ENCODE measurements at regions not wholly inside any gene's neighbourhood (a gene's known extent, or its start where the extent isn't known, plus 50 kb on each side); places are given as distances from the start of the nearest gene placed in this dataset.

GRCh38 chr16:80060470-80060869, 459.9 kb upstream of the MAF start:
- H3K27ac ChIP-seq (ENCODE audit: low read length), result no peak overlapping the region
- Mint-ChIP-seq H3K4me1 (no peaks in the 10 kb centered on the region), H3K27ac (no peak overlapping the region), H3K9me3 (no peaks in the 10 kb centered on the region), H3K27me3 (ENCODE audit: low read depth in 2 of 2) (peaks cover 6 to 12% of the 10 kb centered on the region in 2 donors), H3K36me3 (no peaks in the 10 kb centered on the region), H3K4me3 (no peak overlapping the region)
- ATAC-seq, result no peak
- H3K4me3 ChIP-seq (ENCODE audit: low read length), result no peak overlapping the region
- DNase-seq, result no peak
- no peaks in the 10 kb centered on the region for H3K27me3 ChIP-seq (ENCODE audit: control insufficient read depth, insufficient read depth, low read length)
- H3K9me3 ChIP-seq (ENCODE audit: control insufficient read depth, insufficient read depth, low read length), result no peaks in the 10 kb centered on the region
- 86% methylated on average over 3 of the region's 3 CpGs for WGBS (ENCODE audit: insufficient coverage)
- no peaks in the 10 kb centered on the region for H3K4me1 ChIP-seq (ENCODE audit: control insufficient read depth, insufficient read depth, low read length)
- H3K36me3 ChIP-seq (ENCODE audit: control insufficient read depth, insufficient read depth, low read length), result no peaks in the 10 kb centered on the region
- intact Hi-C loops (cut with micrococcal nuclease), result no loop called here
- no peak for TF ChIP-seq CTCF (IDR thresholded peaks at IDR 0.05)

- peaks cover 6 to 12% of the 10 kb centered on the region in 2 donors for H3K27me3 Mint-ChIP-seq (ENCODE audit: low read depth in 2 of 2)
- intact Hi-C loops (cut with micrococcal nuclease), result no loop called here
- no peaks in the 10 kb centered on the region for H3K9me3 Mint-ChIP-seq
- H3K4me1 ChIP-seq (ENCODE audit: control insufficient read depth, insufficient read depth, low read length), result no peaks in the 10 kb centered on the region
- no peaks in the 10 kb centered on the region for H3K4me1 Mint-ChIP-seq
- no peaks in the 10 kb centered on the region for H3K9me3 ChIP-seq (ENCODE audit: control insufficient read depth, insufficient read depth, low read length)
- no peak overlapping the region for H3K4me3 Mint-ChIP-seq
- 93% methylated on average over 2 of the region's 3 CpGs for WGBS (ENCODE audit: insufficient coverage)
- no peak overlapping the region for H3K27ac Mint-ChIP-seq
- no peaks in the 10 kb centered on the region for H3K36me3 Mint-ChIP-seq
- no peak overlapping the region for H3K4me3 ChIP-seq (ENCODE audit: low read length)
- ATAC-seq (no peak), DNase-seq (no peak)
- no peak for TF ChIP-seq CTCF (IDR thresholded peaks at IDR 0.05)
- no peaks in the 10 kb centered on the region for H3K27me3 ChIP-seq (ENCODE audit: control insufficient read depth, insufficient read depth, low read length)
- H3K27ac ChIP-seq (ENCODE audit: low read length), result no peak overlapping the region
- no peaks in the 10 kb centered on the region for H3K36me3 ChIP-seq (ENCODE audit: control insufficient read depth, insufficient read depth, low read length)
Observed at GRCh38 chr16:80059836-80060235, 459.3 kb upstream of the MAF start.

DNA sequence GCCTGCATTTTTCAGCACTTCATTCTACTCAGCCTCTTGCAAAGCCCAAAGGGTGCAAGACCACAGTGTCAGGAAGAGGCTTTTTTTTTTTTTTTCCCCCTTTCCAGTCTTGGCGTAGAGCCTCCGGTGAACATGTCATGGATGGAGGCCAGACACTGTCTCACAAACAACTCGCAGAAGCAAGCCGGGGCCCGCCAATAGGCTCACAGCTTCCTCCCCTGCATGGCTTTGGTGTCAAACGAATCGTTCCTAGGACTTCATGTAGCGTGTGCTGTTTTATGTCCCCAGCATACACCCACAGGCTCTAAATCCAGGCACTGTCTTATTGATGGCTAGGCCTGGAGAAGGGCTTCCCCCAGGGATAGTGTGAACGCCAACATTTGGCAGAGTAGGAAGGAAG, 457.7 kb upstream of the MAF start:
- H3K27me3 ChIP-seq (ENCODE audit: control insufficient read depth, insufficient read depth, low read length), result no peaks in the 10 kb centered on the region
- H3K4me3 ChIP-seq (ENCODE audit: low read length), result no peak overlapping the region
- Mint-ChIP-seq H3K27me3 (ENCODE audit: low read depth in 2 of 2) (peaks cover 6 to 12% of the 10 kb centered on the region in 2 donors), H3K27ac (no peak overlapping the region), H3K4me3 (no peak overlapping the region), H3K36me3 (no peaks in the 10 kb centered on the region), H3K9me3 (no peaks in the 10 kb centered on the region), H3K4me1 (no peaks in the 10 kb centered on the region)
- intact Hi-C loops (cut with micrococcal nuclease), result no loop called here
- no peaks in the 10 kb centered on the region for H3K9me3 ChIP-seq (ENCODE audit: control insufficient read depth, insufficient read depth, low read length)
- WGBS (ENCODE audit: insufficient coverage), result 91% methylated on average over 9 of the region's 9 CpGs
- H3K36me3 ChIP-seq (ENCODE audit: control insufficient read depth, insufficient read depth, low read length), result no peaks in the 10 kb centered on the region
- no peak for TF ChIP-seq CTCF (IDR thresholded peaks at IDR 0.05)
- no peaks in the 10 kb centered on the region for H3K4me1 ChIP-seq (ENCODE audit: control insufficient read depth, insufficient read depth, low read length)
- DNase-seq (no peak), ATAC-seq (no peak)
- no peak overlapping the region for H3K27ac ChIP-seq (ENCODE audit: low read length)

- ATAC-seq (no peak), DNase-seq (no peak)
- Mint-ChIP-seq H3K27me3 (ENCODE audit: low read depth in 2 of 2) (peaks cover 3 to 12% of the 10 kb centered on the region in 2 donors), H3K4me3 (no peak overlapping the region), H3K27ac (no peak overlapping the region), H3K36me3 (no peaks in the 10 kb centered on the region), H3K9me3 (no peaks in the 10 kb centered on the region), H3K4me1 (no peaks in the 10 kb centered on the region)
- Histone ChIP-seq H3K27me3 (ENCODE audit: control insufficient read depth, insufficient read depth, low read length) (no peaks in the 10 kb centered on the region), H3K27ac (ENCODE audit: low read length) (no peak overlapping the region), H3K36me3 (ENCODE audit: control insufficient read depth, insufficient read depth, low read length) (no peaks in the 10 kb centered on the region), H3K9me3 (ENCODE audit: control insufficient read depth, insufficient read depth, low read length) (no peaks in the 10 kb centered on the region), H3K4me3 (ENCODE audit: low read length) (no peak overlapping the region), H3K4me1 (ENCODE audit: control insufficient read depth, insufficient read depth, low read length) (no peaks in the 10 kb centered on the region)
- 91% methylated on average over 3 of the region's 4 CpGs for WGBS (ENCODE audit: insufficient coverage)
- intact Hi-C loops (cut with micrococcal nuclease), result no loop called here
- TF ChIP-seq CTCF (IDR thresholded peaks at IDR 0.05), result no peak
Observed at GRCh38 chr16:80056324-80056723, 455.8 kb upstream of the MAF start.
